Osteocyte (in vitro differentiated cells): ENCODE measurements at regions not wholly inside any gene's neighbourhood (a gene's known extent, or its start where the extent isn't known, plus 50 kb on each side); places are given as distances from the start of the nearest gene placed in this dataset.
A peak's percentile ranks its signal among the peaks of the same experiment; 100 is the strongest.

Experiments used
- DNase-seq: peaks from one replicate; pipeline ENCODE4 v3.0.0; 2021; ENCODE audit warnings: mixed read lengths; ENCODE audit not compliant: unreplicated experiment; ENCODE audit errors: extremely low spot score
- H3K27ac Mint-ChIP-seq: one replicate; pipeline ENCODE4 v1.8.0; 2021; ENCODE audit warnings: mild to moderate bottlenecking, mixed read lengths; ENCODE audit not compliant: unreplicated experiment
- H3K27me3 Mint-ChIP-seq: one replicate; pipeline ENCODE4 v1.8.0; 2021; ENCODE audit warnings: mixed read lengths; ENCODE audit not compliant: unreplicated experiment
- H3K36me3 Mint-ChIP-seq: one replicate; pipeline ENCODE4 v1.8.0; 2021; ENCODE audit warnings: mixed read lengths; ENCODE audit not compliant: unreplicated experiment
- H3K4me1 Mint-ChIP-seq: one replicate; pipeline ENCODE4 v1.8.0; 2021; ENCODE audit warnings: mixed read lengths; ENCODE audit not compliant: unreplicated experiment
- H3K4me3 Mint-ChIP-seq: one replicate; pipeline ENCODE4 v1.8.0; 2021; ENCODE audit warnings: mild to moderate bottlenecking, moderate library complexity, mixed read lengths; ENCODE audit not compliant: unreplicated experiment
- H3K9me3 Mint-ChIP-seq: one replicate; pipeline ENCODE4 v1.8.0; 2021; ENCODE audit warnings: mixed read lengths; ENCODE audit not compliant: unreplicated experiment
- CTCF ChIP-seq: fragments of 200-600 bp; sonication (generic); IDR thresholded peaks from 2 replicates; pipeline ENCODE4 v1.5.0; 2021; ENCODE audit warnings: antibody characterized with exemption, mild to moderate bottlenecking, moderate library complexity

GRCh38 chr4:92184566-92184965, 119.2 kb upstream of the GRID2 start:
- no peak for DNase-seq
- peaks cover 7% of the 10 kb centered on the region for H3K4me1 Mint-ChIP-seq
- TF ChIP-seq CTCF = no peak
- no peaks in the 10 kb centered on the region for H3K36me3 Mint-ChIP-seq
- no peak overlapping the region for H3K4me3 Mint-ChIP-seq
- peaks cover 5% of the 10 kb centered on the region for H3K27me3 Mint-ChIP-seq
- no peak overlapping the region for H3K27ac Mint-ChIP-seq
- H3K9me3 Mint-ChIP-seq = peaks cover 11% of the 10 kb centered on the region

- Mint-ChIP-seq H3K9me3 (peaks cover 7% of the 10 kb centered on the region), H3K27ac (no peak overlapping the region), H3K36me3 (no peaks in the 10 kb centered on the region), H3K4me1 (peaks cover 7% of the 10 kb centered on the region), H3K4me3 (no peak overlapping the region), H3K27me3 (peaks cover 3% of the 10 kb centered on the region)
- DNase-seq = no peak
- no peak for TF ChIP-seq CTCF
These were observed 117.5 kb upstream of the GRID2 start for GRCh38 chr4:92186239-92186638.

- no peak for DNase-seq
- Mint-ChIP-seq H3K36me3 (no peaks in the 10 kb centered on the region), H3K27me3 (peaks cover 6% of the 10 kb centered on the region), H3K4me3 (no peak overlapping the region), H3K9me3 (peaks cover 4% of the 10 kb centered on the region), H3K27ac (peak overlapping the region; percentile 56), H3K4me1 (peaks cover 7% of the 10 kb centered on the region)
- TF ChIP-seq CTCF = no peak
These were observed 114.6 kb upstream of the GRID2 start for GRCh38 chr4:92189146-92189545.

GRCh38 chr4:92198711-92199110, 105.1 kb upstream of the GRID2 start:
- Mint-ChIP-seq H3K9me3 (no peaks in the 10 kb centered on the region), H3K4me3 (peak overlapping the region; percentile 27)

GRCh38 chr4:92199135-92199534, 104.6 kb upstream of the GRID2 start:
- Mint-ChIP-seq H3K9me3 (no peaks in the 10 kb centered on the region), H3K27ac (peak overlapping the region; percentile 51), H3K36me3 (no peaks in the 10 kb centered on the region), H3K4me3 (peak overlapping the region; percentile 27), H3K27me3 (peaks cover under 1% of the 10 kb centered on the region), H3K4me1 (peaks cover 7% of the 10 kb centered on the region)
- no peak for DNase-seq
- TF ChIP-seq CTCF = no peak

More at GRCh38 chr4:92198711-92199110, 105.1 kb upstream of the GRID2 start:
- DNase-seq = no peak
- Mint-ChIP-seq H3K27me3 (peaks cover 4% of the 10 kb centered on the region), H3K4me1 (peaks cover 7% of the 10 kb centered on the region), H3K27ac (peak overlapping the region; percentile 51), H3K36me3 (no peaks in the 10 kb centered on the region)
- TF ChIP-seq CTCF = no peak
